HEK293 (cell line): ENCODE measurements at regions not wholly inside any gene's neighbourhood (a gene's known extent, or its start where the extent isn't known, plus 50 kb on each side); places are given as distances from the start of the nearest gene placed in this dataset.

ENCODE experiments used
- CTCF ChIA-PET: fragments of 350-600 bp; formaldehyde crosslinking; extraction: SDS; loops from one replicate; lab custom pipeline; 2021; ENCODE audit warnings: antibody characterized with exemption; lab: Yijun Ruan, JAX
- POLR2A ChIA-PET: fragments of 300-600 bp; formaldehyde crosslinking; extraction: SDS; loops from one replicate; lab custom pipeline; 2020; ENCODE audit warnings: antibody characterized with exemption, inconsistent platforms; lab: Yijun Ruan, JAX
- H3K27ac ChIP-seq: fragments of 200-500 bp; sonication (Bioruptor generic); 2 replicates; pipeline ENCODE4 v1.5.1; 2014; ENCODE audit warnings: low read depth, low read length, control low read depth, inconsistent platforms; ENCODE audit errors: extremely low read depth
- H3K36me3 ChIP-seq, 2 experiments: fragments of 200-500 bp in 1 of 2; sonication (Bioruptor generic) in 1 of 2; 1 replicate in 1 of 2; 2 replicates in 1 of 2; pipeline ENCODE4 v1.5.1; 2014 to 2017; ENCODE audit warnings: inconsistent platforms in 2 of 2, low read length in 2 of 2; ENCODE audit not compliant: control insufficient read depth in 2 of 2, insufficient read depth in 1 of 2
- H3K4me1 ChIP-seq: fragments of 200-500 bp; sonication (Bioruptor generic); 2 replicates; pipeline ENCODE4 v1.5.1; 2014; ENCODE audit warnings: mild to moderate bottlenecking, low read length, inconsistent platforms; ENCODE audit not compliant: control insufficient read depth, insufficient read depth
- H3K4me3 ChIP-seq: 2 replicates; pipeline ENCODE4 v1.5.1; 2011; ENCODE audit warnings: low read depth, mild to moderate bottlenecking, control low read depth, low read length, moderate library complexity
- H3K9me3 ChIP-seq: fragments of 200-500 bp; sonication (Bioruptor generic); 2 replicates; pipeline ENCODE4 v1.5.1; 2014; ENCODE audit warnings: low read depth, low read length, inconsistent platforms; ENCODE audit not compliant: control insufficient read depth, insufficient read depth
- OSR2 ChIP-seq: fragments of 450-650 bp; formaldehyde crosslinking; IDR thresholded peaks from 2 replicates; pipeline ENCODE4 v1.5.1; 2016; ENCODE audit warnings: missing biosample characterization, missing genetic modification characterization
- PRDM1 ChIP-seq: fragments of 450-650 bp; formaldehyde crosslinking; IDR thresholded peaks from 2 replicates; pipeline ENCODE4; 2016; ENCODE audit warnings: missing biosample characterization, missing genetic modification characterization
- ZBTB1 ChIP-seq: fragments of 450-650 bp; formaldehyde crosslinking; IDR thresholded peaks from 2 replicates; pipeline ENCODE4 v1.5.1; 2016; ENCODE audit warnings: missing biosample characterization, missing genetic modification characterization
- ZBTB11 ChIP-seq: fragments of 450-650 bp; formaldehyde crosslinking; conservative IDR thresholded peaks from 2 replicates; pipeline ENCODE4 v1.5.1; 2016; ENCODE audit warnings: low read depth, missing biosample characterization, missing genetic modification characterization
- ZBTB26 ChIP-seq: fragments of 450-650 bp; formaldehyde crosslinking; optimal IDR thresholded peaks from 2 replicates; pipeline ENCODE3; 2016; ENCODE audit warnings: missing biosample characterization, mild to moderate bottlenecking, missing genetic modification characterization
- ZBTB7A ChIP-seq: fragments of 450-650 bp; formaldehyde crosslinking; IDR thresholded peaks from 2 replicates; pipeline ENCODE4 v1.5.1; 2016; ENCODE audit warnings: low read depth, missing biosample characterization, missing genetic modification characterization
- ZBTB8A ChIP-seq: fragments of 450-650 bp; formaldehyde crosslinking; IDR thresholded peaks from 2 replicates; pipeline ENCODE4 v1.5.1; 2016; ENCODE audit warnings: missing biosample characterization, missing genetic modification characterization
- ZNF146 ChIP-seq: fragments of 450-650 bp; formaldehyde crosslinking; IDR thresholded peaks from 2 replicates; pipeline ENCODE4 v1.5.1; 2016; ENCODE audit warnings: missing biosample characterization, missing genetic modification characterization
- ZNF214 ChIP-seq: fragments of 450-650 bp; formaldehyde crosslinking; IDR thresholded peaks from 2 replicates; pipeline ENCODE4 v1.5.1; 2017; ENCODE audit warnings: missing biosample characterization, mild to moderate bottlenecking, missing genetic modification characterization, borderline replicate concordance
- ZNF391 ChIP-seq: fragments of 450-650 bp; formaldehyde crosslinking; IDR thresholded peaks from 2 replicates; pipeline ENCODE4 v1.5.1; 2016; ENCODE audit warnings: low read depth, missing biosample characterization, missing genetic modification characterization, borderline replicate concordance
- ZNF510 ChIP-seq: fragments of 450-650 bp; formaldehyde crosslinking; IDR thresholded peaks from 2 replicates; pipeline ENCODE4 v1.5.1; 2018; ENCODE audit warnings: mild to moderate bottlenecking, missing genetic modification characterization, missing biosample characterization; ENCODE audit not compliant: insufficient replicate concordance
- ZNF529 ChIP-seq: fragments of 450-650 bp; formaldehyde crosslinking; IDR thresholded peaks from 2 replicates; pipeline ENCODE4 v1.5.1; 2017; ENCODE audit warnings: missing genetic modification characterization, missing biosample characterization; ENCODE audit not compliant: insufficient replicate concordance
- ZNF544 ChIP-seq: fragments of 450-650 bp; formaldehyde crosslinking; IDR thresholded peaks from 2 replicates; pipeline ENCODE4 v1.5.0; 2017; ENCODE audit warnings: missing biosample characterization, missing genetic modification characterization
- ZNF571 ChIP-seq: fragments of 450-650 bp; formaldehyde crosslinking; IDR thresholded peaks from 2 replicates; pipeline ENCODE4 v1.5.0; 2017; ENCODE audit warnings: missing biosample characterization, missing genetic modification characterization
- ZNF600 ChIP-seq: fragments of 450-650 bp; formaldehyde crosslinking; IDR thresholded peaks from 2 replicates; pipeline ENCODE4 v1.5.1; 2016; ENCODE audit warnings: missing biosample characterization, missing genetic modification characterization
- ZNF658 ChIP-seq: fragments of 450-650 bp; formaldehyde crosslinking; IDR thresholded peaks from 2 replicates; pipeline ENCODE4; 2016; ENCODE audit warnings: missing biosample characterization, missing genetic modification characterization
- ZNF791 ChIP-seq: fragments of 450-650 bp; formaldehyde crosslinking; IDR thresholded peaks from 2 replicates; pipeline ENCODE4 v1.5.1; 2016; ENCODE audit warnings: missing biosample characterization, missing genetic modification characterization
- ZNF843 ChIP-seq: fragments of 450-650 bp; formaldehyde crosslinking; IDR thresholded peaks from 2 replicates; pipeline ENCODE4 v1.5.1; 2016; ENCODE audit warnings: missing biosample characterization, missing genetic modification characterization
- ZSCAN4 ChIP-seq: fragments of 450-650 bp; formaldehyde crosslinking; IDR thresholded peaks from 2 replicates; pipeline ENCODE4 v1.5.1; 2017; ENCODE audit warnings: missing biosample characterization, missing genetic modification characterization
- TF ChIP-seq, protein P1 (sequence below): fragments of 450-650 bp; formaldehyde crosslinking; IDR thresholded peaks from 2 replicates; pipeline ENCODE4 v1.5.1; 2017; ENCODE audit warnings: missing biosample characterization, missing genetic modification characterization
- TF ChIP-seq, protein P2 (sequence below): fragments of 450-650 bp; formaldehyde crosslinking; IDR thresholded peaks from 2 replicates; pipeline ENCODE4 v1.5.1; 2016; ENCODE audit warnings: missing biosample characterization, missing genetic modification characterization
- TF ChIP-seq, protein P3 (sequence below): fragments of 450-650 bp; formaldehyde crosslinking; IDR thresholded peaks from 2 replicates; pipeline ENCODE4 v1.5.1; 2016; ENCODE audit warnings: missing biosample characterization, missing genetic modification characterization

DNA sequence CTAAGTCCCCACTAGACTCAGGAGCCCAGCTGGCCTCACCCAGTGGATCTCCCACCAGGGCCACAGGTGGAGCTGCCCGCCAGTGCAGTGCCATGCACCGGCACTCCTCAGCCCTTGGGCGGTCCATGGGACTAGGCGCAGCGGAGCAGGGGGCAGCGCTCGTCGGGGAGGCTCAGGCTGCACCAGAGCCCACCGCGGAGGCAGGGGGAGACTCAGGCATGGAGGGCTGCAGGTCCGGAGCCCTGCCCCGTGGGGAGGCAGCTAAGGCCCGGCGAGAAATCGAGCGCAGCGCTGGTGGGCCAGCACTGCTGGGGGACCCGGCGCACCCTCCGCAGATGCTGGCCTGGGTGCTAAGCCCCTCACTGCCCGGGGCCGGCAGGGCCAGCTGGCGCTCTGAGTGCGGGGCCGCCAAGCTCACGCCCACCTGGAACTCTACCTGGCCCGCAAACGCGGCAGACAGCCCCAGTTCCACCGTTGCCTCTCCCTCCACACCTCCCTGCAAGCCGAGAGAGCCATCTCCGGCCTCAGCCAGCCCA, 1275.2 kb upstream of the CNTN5 start:
- TF ChIP-seq, protein P1, sequence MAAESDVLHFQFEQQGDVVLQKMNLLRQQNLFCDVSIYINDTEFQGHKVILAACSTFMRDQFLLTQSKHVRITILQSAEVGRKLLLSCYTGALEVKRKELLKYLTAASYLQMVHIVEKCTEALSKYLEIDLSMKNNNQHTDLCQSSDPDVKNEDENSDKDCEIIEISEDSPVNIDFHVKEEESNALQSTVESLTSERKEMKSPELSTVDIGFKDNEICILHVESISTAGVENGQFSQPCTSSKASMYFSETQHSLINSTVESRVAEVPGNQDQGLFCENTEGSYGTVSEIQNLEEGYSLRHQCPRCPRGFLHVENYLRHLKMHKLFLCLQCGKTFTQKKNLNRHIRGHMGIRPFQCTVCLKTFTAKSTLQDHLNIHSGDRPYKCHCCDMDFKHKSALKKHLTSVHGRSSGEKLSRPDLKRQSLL, result no peak
- TF ChIP-seq ZNF391 (tag by site-specific recombination) (no peak), ZNF544 (tag by site-specific recombination) (no peak), ZNF529 (tag by site-specific recombination) (no peak), ZNF600 (tag by site-specific recombination) (no peak), ZBTB8A (no peak), ZNF658 (no peak), ZBTB1 (no peak), ZBTB11 (no peak), ZBTB7A (tag by site-specific recombination) (no peak)
- CTCF ChIA-PET, result interaction anchor here (0.6 kb wide), 1 partner anchor 1828 kb away, joined by 3 read pairs; no protein-coding TSS in a partner anchor
- no peak overlapping the region for H3K27ac ChIP-seq
- POLR2A ChIA-PET, result no interaction called here
- H3K9me3 ChIP-seq, result no peaks in the 10 kb centered on the region
- no peaks in the 10 kb centered on the region for H3K4me1 ChIP-seq
- no peak overlapping the region for H3K4me3 ChIP-seq
- no peaks in the 10 kb centered on the region for H3K36me3 ChIP-seq

DNA sequence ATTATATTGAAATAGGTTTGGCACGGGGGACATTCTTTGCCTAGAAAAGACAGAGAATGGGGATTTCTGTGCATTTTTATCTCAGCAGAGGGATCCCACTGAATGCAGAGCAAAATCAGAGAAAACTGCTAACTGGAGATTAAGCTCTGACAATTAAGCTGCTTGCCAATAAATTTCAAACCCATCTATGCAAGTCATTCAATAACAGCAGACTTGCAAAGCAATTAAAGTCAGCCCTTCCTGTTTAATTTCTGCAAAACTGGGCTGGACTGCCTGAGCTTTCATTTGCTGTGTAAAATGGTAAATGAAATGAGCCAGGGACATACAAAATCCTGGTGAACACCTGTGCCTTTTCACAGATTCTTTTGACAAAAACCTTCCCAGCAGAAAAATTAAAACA, 1273.9 kb upstream of the CNTN5 start:
- TF ChIP-seq ZBTB26 (tag by site-specific recombination) (no peak), ZNF510 (no peak), ZSCAN4 (tag by site-specific recombination) (no peak), ZNF791 (tag by site-specific recombination) (no peak), ZBTB1 (no peak), PRDM1 (tag by site-specific recombination) (no peak), OSR2 (tag by site-specific recombination) (no peak), ZNF214 (tag by site-specific recombination) (no peak), ZNF571 (tag by site-specific recombination) (no peak), ZNF843 (tag by site-specific recombination) (no peak), ZNF146 (no peak)
- TF ChIP-seq, protein P2, sequence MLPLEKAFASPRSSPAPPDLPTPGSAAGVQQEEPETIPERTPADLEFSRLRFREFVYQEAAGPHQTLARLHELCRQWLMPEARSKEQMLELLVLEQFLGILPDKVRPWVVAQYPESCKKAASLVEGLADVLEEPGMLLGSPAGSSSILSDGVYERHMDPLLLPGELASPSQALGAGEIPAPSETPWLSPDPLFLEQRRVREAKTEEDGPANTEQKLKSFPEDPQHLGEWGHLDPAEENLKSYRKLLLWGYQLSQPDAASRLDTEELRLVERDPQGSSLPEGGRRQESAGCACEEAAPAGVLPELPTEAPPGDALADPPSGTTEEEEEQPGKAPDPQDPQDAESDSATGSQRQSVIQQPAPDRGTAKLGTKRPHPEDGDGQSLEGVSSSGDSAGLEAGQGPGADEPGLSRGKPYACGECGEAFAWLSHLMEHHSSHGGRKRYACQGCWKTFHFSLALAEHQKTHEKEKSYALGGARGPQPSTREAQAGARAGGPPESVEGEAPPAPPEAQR (tag by site-specific recombination), result no peak
- TF ChIP-seq, protein P3, sequence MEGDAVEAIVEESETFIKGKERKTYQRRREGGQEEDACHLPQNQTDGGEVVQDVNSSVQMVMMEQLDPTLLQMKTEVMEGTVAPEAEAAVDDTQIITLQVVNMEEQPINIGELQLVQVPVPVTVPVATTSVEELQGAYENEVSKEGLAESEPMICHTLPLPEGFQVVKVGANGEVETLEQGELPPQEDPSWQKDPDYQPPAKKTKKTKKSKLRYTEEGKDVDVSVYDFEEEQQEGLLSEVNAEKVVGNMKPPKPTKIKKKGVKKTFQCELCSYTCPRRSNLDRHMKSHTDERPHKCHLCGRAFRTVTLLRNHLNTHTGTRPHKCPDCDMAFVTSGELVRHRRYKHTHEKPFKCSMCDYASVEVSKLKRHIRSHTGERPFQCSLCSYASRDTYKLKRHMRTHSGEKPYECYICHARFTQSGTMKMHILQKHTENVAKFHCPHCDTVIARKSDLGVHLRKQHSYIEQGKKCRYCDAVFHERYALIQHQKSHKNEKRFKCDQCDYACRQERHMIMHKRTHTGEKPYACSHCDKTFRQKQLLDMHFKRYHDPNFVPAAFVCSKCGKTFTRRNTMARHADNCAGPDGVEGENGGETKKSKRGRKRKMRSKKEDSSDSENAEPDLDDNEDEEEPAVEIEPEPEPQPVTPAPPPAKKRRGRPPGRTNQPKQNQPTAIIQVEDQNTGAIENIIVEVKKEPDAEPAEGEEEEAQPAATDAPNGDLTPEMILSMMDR (tag by site-specific recombination), result no peak
- Histone ChIP-seq H3K9me3 (no peaks in the 10 kb centered on the region), H3K36me3 (no peaks in the 10 kb centered on the region), H3K27ac (no peak overlapping the region), H3K4me3 (no peak overlapping the region), H3K4me1 (no peaks in the 10 kb centered on the region)
- POLR2A ChIA-PET, result no interaction called here
- CTCF ChIA-PET, result no interaction called here
